Thyroid gland (tissue), 4 donors: ENCODE measurements at regions not wholly inside any gene's neighbourhood (a gene's known extent, or its start where the extent isn't known, plus 50 kb on each side); places are given as distances from the start of the nearest gene placed in this dataset.

ENCODE experiments used
- POLR2A ChIP-seq, 2 donors: fragments of 450-650 bp; IDR thresholded peaks; one replicate each; pipeline ENCODE4 v1.6.1; 2017; ENCODE audit warnings: antibody characterized with exemption in 2 of 2, mild to moderate bottlenecking in 2 of 2, moderate library complexity in 1 of 2
- TF ChIP-seq, protein P1 (sequence below), 6 experiments: fragments of 200-600 bp in 3 of 6; fragments of 450-650 bp in 3 of 6; sonication (generic) in 3 of 6; IDR thresholded peaks; one replicate each; pipeline ENCODE4 v1.5.1; 2016 to 2019; ENCODE audit warnings: antibody characterized with exemption in 6 of 6, mild to moderate bottlenecking in 2 of 6, inconsistent platforms in 1 of 6, moderate library complexity in 1 of 6

DNA sequence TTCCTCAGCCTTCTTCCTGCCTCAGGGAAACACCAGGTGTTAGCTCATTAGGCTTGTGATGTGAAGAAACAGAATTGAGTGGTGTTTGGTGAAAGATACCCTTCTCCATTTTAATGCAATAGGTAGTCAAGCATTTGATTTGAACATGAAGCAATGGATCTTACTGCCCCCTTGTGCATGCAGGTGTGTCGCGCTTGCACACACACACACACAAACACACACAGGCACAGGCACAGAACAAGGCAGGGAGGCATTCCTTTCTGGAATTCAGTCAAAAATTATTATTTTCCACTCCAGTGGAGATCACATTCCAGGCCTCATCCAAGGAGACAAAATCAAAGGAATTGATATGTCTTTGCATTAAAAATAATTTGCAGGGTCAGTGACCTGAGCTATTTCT, 667.0 kb upstream of the MARCKS start:
- no peak for TF ChIP-seq POLR2A (IDR thresholded peaks at IDR 0.05)
- TF ChIP-seq, protein P1, sequence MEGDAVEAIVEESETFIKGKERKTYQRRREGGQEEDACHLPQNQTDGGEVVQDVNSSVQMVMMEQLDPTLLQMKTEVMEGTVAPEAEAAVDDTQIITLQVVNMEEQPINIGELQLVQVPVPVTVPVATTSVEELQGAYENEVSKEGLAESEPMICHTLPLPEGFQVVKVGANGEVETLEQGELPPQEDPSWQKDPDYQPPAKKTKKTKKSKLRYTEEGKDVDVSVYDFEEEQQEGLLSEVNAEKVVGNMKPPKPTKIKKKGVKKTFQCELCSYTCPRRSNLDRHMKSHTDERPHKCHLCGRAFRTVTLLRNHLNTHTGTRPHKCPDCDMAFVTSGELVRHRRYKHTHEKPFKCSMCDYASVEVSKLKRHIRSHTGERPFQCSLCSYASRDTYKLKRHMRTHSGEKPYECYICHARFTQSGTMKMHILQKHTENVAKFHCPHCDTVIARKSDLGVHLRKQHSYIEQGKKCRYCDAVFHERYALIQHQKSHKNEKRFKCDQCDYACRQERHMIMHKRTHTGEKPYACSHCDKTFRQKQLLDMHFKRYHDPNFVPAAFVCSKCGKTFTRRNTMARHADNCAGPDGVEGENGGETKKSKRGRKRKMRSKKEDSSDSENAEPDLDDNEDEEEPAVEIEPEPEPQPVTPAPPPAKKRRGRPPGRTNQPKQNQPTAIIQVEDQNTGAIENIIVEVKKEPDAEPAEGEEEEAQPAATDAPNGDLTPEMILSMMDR (IDR thresholded peaks at IDR 0.05), result peak in 2 of 6 experiments; percentile 13 to 15
